Esophagus squamous epithelium (tissue), 4 donors: ENCODE measurements at regions not wholly inside any gene's neighbourhood (a gene's known extent, or its start where the extent isn't known, plus 50 kb on each side); places are given as distances from the start of the nearest gene placed in this dataset.

ENCODE experiments used
- CTCF ChIP-seq, 6 experiments: fragments of 450-650 bp in 4 of 6; fragments of 200-600 bp in 2 of 6; sonication (generic) in 2 of 6; IDR thresholded peaks; one replicate each; pipeline ENCODE4 v1.5.1; 2016 to 2019; ENCODE audit warnings: antibody characterized with exemption in 6 of 6, mild to moderate bottlenecking in 4 of 6, moderate library complexity in 4 of 6
- POLR2A ChIP-seq, 4 donors: fragments of 450-650 bp; IDR thresholded peaks; one replicate each; pipeline ENCODE4 v1.6.1; 2017; ENCODE audit warnings: antibody characterized with exemption in 4 of 4, mild to moderate bottlenecking in 4 of 4, moderate library complexity in 3 of 4

GRCh38 chr2:181170256-181170655 lies 189.9 kb downstream of the UBE2E3 start:
- TF ChIP-seq CTCF (IDR thresholded peaks at IDR 0.05) (no peak), POLR2A (IDR thresholded peaks at IDR 0.05) (no peak)
